Colon (tissue), 2 donors: ENCODE measurements at regions not wholly inside any gene's neighbourhood (a gene's known extent, or its start where the extent isn't known, plus 50 kb on each side); places are given as distances from the start of the nearest gene placed in this dataset.
"Not testable (repeated sequence)": the region's sequence is repeated elsewhere in the genome, so short reads cannot be mapped to it uniquely, and the experiment has no call there.

Source experiments
- FAIRE-seq: peaks from 2 replicates; lab custom pipeline; 2012; peaks lifted over from hg19 to GRCh38; lab: Jason Lieb, UNC
- donor health status: control.
- donor health status: control.

GRCh38 chr2:12456293-12457106, 260.2 kb upstream of the TRIB2 start:
- FAIRE-seq: no peak

- FAIRE-seq: no peak
These were observed 258.9 kb upstream of the TRIB2 start for GRCh38 chr2:12457831-12458230.

- no peak for FAIRE-seq
These were observed 253.5 kb upstream of the TRIB2 start for GRCh38 chr2:12463189-12463588.

GRCh38 chr2:12465631-12466135, 251.1 kb upstream of the TRIB2 start:
- FAIRE-seq: no peak

GRCh38 chr2:12467303-12467702, 249.4 kb upstream of the TRIB2 start:
- no peak for FAIRE-seq

GRCh38 chr2:12469141-12469561, 247.6 kb upstream of the TRIB2 start:
- FAIRE-seq: no peak

GRCh38 chr2:12472265-12472664, 244.5 kb upstream of the TRIB2 start:
- not testable (repeated sequence) for FAIRE-seq

GRCh38 chr2:12478151-12479064, 238.3 kb upstream of the TRIB2 start:
- FAIRE-seq: no peak

GRCh38 chr2:12479065-12479601, 237.6 kb upstream of the TRIB2 start:
- no peak for FAIRE-seq

- FAIRE-seq: no peak
These were observed 232.1 kb upstream of the TRIB2 start for GRCh38 chr2:12484536-12485115.

- FAIRE-seq: no peak
These were observed 230.3 kb upstream of the TRIB2 start for GRCh38 chr2:12486205-12487118.

- FAIRE-seq: no peak
These were observed 229.3 kb upstream of the TRIB2 start for GRCh38 chr2:12487253-12488004.

- no peak for FAIRE-seq
These were observed 228.1 kb upstream of the TRIB2 start for GRCh38 chr2:12488352-12489318.

GRCh38 chr2:12490641-12491040, 226.1 kb upstream of the TRIB2 start:
- no peak for FAIRE-seq

- FAIRE-seq: not testable (repeated sequence)
These were observed 224.4 kb upstream of the TRIB2 start for GRCh38 chr2:12492360-12492759.

- FAIRE-seq: no peak
These were observed 223.7 kb upstream of the TRIB2 start for GRCh38 chr2:12493031-12493513.

- no peak for FAIRE-seq
These were observed 221.4 kb upstream of the TRIB2 start for GRCh38 chr2:12495247-12495868.

- FAIRE-seq: no peak
These were observed 218.4 kb upstream of the TRIB2 start for GRCh38 chr2:12498286-12498685.

- FAIRE-seq: no peak
These were observed 218.0 kb upstream of the TRIB2 start for GRCh38 chr2:12498704-12499103.
